SHP77 (cell line): ENCODE measurements at regions not wholly inside any gene's neighbourhood (a gene's known extent, or its start where the extent isn't known, plus 50 kb on each side); places are given as distances from the start of the nearest gene placed in this dataset.

ENCODE experiments used
- DNase-seq, 2 experiments: peaks; one replicate each; lab custom pipeline; 2025; lab: John Stamatoyannopoulos, UW

- no peak for DNase-seq
Measured at GRCh38 chr2:12795851-12796250, 79.1 kb downstream of the TRIB2 start.

GRCh38 chr2:12796657-12797056, 79.9 kb downstream of the TRIB2 start:
- no peak for DNase-seq

GRCh38 chr2:12797815-12798214, 81.1 kb downstream of the TRIB2 start:
- no peak for DNase-seq

- no peak for DNase-seq
Measured at GRCh38 chr2:12803607-12804006, 86.9 kb downstream of the TRIB2 start.

- DNase-seq: no peak
Measured at GRCh38 chr2:12804091-12804856, 87.5 kb downstream of the TRIB2 start.

GRCh38 chr2:12805033-12805432, 88.3 kb downstream of the TRIB2 start:
- no peak for DNase-seq

GRCh38 chr2:12806549-12807242, 90.0 kb downstream of the TRIB2 start:
- DNase-seq: no peak

- no peak for DNase-seq
Measured at GRCh38 chr2:12807907-12808810, 91.4 kb downstream of the TRIB2 start.

GRCh38 chr2:12809526-12809925, 92.8 kb downstream of the TRIB2 start:
- no peak for DNase-seq

- no peak for DNase-seq
Measured at GRCh38 chr2:12811916-12812315, 95.2 kb downstream of the TRIB2 start.

- no peak for DNase-seq
Measured at GRCh38 chr2:12813166-12813565, 96.4 kb downstream of the TRIB2 start.

GRCh38 chr2:12816379-12817306, 99.9 kb downstream of the TRIB2 start:
- DNase-seq: no peak

GRCh38 chr2:12817870-12818269, 101.1 kb downstream of the TRIB2 start:
- no peak for DNase-seq

GRCh38 chr2:12818416-12819102, 101.8 kb downstream of the TRIB2 start:
- no peak for DNase-seq

GRCh38 chr2:12819103-12819475, 102.4 kb downstream of the TRIB2 start:
- DNase-seq: no peak

GRCh38 chr2:12819721-12820120, 103.0 kb downstream of the TRIB2 start:
- no peak for DNase-seq

GRCh38 chr2:12821656-12822055, 104.9 kb downstream of the TRIB2 start:
- DNase-seq: no peak

GRCh38 chr2:12824351-12824777, 107.6 kb downstream of the TRIB2 start:
- DNase-seq: no peak

- DNase-seq: no peak
Measured at GRCh38 chr2:12824778-12825379, 108.1 kb downstream of the TRIB2 start.

GRCh38 chr2:12826781-12827180, 110.0 kb downstream of the TRIB2 start:
- DNase-seq: no peak
